ENCODE measurements at regions not wholly inside any gene's neighbourhood (a gene's known extent, or its start where the extent isn't known, plus 50 kb on each side); places are given as distances from the start of the nearest gene placed in this dataset.
A peak's percentile ranks its signal among the peaks of the same experiment; 100 is the strongest.

- H3K36me3 ChIP-seq = no peaks in the 10 kb centered on the region
- TF ChIP-seq POLR2AphosphoS5 (IDR thresholded peaks at IDR 0.05) (no peak), POLR2A (IDR thresholded peaks at IDR 0.05) (no peak), EP300 (IDR thresholded peaks at IDR 0.05) (no peak)
- no peaks in the 10 kb centered on the region for H3K4me1 ChIP-seq
- intact Hi-C loops (cut with DNase I; ENCODE audit: low total_unique reads) = no loop called here
- H3K27me3 ChIP-seq = no peaks in the 10 kb centered on the region
- peaks cover 0 to 5% (median 2%) of the 10 kb centered on the region in 4 donors for H3K9me3 ChIP-seq
- WGBS, 5 donors = 45 to 82% (median 63%) methylated on average over 2 to 5 of the region's 5 CpGs
- H3K27ac ChIP-seq = no peak overlapping the region
- DNase-seq = no peak
- no peak overlapping the region for H3K4me3 ChIP-seq
These were observed 506.0 kb upstream of the FMR1 start for GRCh38 chrX:147405764-147406163.

- Histone ChIP-seq H3K9me3 (peaks cover 0 to 5% (median under 1%) of the 10 kb centered on the region in 4 donors), H3K4me3 (no peak overlapping the region), H3K27ac (no peak overlapping the region), H3K36me3 (no peaks in the 10 kb centered on the region), H3K27me3 (no peaks in the 10 kb centered on the region), H3K4me1 (no peaks in the 10 kb centered on the region)
- WGBS, 5 donors = 74 to 91% (median 85%) methylated on average over 1 of the region's 1 CpG
- intact Hi-C loops (cut with DNase I; ENCODE audit: low total_unique reads) = no loop called here
- DNase-seq = no peak
- TF ChIP-seq, protein P1, sequence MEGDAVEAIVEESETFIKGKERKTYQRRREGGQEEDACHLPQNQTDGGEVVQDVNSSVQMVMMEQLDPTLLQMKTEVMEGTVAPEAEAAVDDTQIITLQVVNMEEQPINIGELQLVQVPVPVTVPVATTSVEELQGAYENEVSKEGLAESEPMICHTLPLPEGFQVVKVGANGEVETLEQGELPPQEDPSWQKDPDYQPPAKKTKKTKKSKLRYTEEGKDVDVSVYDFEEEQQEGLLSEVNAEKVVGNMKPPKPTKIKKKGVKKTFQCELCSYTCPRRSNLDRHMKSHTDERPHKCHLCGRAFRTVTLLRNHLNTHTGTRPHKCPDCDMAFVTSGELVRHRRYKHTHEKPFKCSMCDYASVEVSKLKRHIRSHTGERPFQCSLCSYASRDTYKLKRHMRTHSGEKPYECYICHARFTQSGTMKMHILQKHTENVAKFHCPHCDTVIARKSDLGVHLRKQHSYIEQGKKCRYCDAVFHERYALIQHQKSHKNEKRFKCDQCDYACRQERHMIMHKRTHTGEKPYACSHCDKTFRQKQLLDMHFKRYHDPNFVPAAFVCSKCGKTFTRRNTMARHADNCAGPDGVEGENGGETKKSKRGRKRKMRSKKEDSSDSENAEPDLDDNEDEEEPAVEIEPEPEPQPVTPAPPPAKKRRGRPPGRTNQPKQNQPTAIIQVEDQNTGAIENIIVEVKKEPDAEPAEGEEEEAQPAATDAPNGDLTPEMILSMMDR (IDR thresholded peaks at IDR 0.05) = no peak
- TF ChIP-seq POLR2AphosphoS5 (IDR thresholded peaks at IDR 0.05) (no peak), POLR2A (IDR thresholded peaks at IDR 0.05) (no peak), EP300 (IDR thresholded peaks at IDR 0.05) (no peak)
These were observed 508.7 kb upstream of the FMR1 start for GRCh38 chrX:147403040-147403439.

DNA sequence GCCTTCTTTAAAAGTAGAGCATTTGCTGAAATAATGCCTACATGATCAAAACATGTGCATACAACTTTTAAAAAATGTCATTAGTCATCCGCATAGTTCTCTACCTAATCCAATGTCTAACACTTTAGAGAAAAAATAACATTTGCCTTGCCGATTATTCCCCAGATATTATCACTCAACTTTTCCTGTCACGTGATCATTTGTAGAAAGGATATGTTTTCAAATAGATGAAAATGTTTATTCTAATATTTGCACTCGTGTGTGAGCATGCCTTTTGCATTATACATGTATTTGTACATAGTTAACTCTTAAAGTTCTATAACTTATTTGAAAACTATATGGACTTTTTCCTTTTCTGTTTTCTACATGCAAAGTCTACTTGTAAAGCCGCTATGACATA is 533.0 kb upstream of the FMR1 start:
- H3K9me3 ChIP-seq = no peaks in the 10 kb centered on the region
- no peak overlapping the region for H3K27ac ChIP-seq
- H3K36me3 ChIP-seq = no peaks in the 10 kb centered on the region
- intact Hi-C loops (cut with DNase I; ENCODE audit: low total_unique reads) = no loop called here
- H3K4me1 ChIP-seq = no peaks in the 10 kb centered on the region
- H3K27me3 ChIP-seq = no peaks in the 10 kb centered on the region
- TF ChIP-seq POLR2A (IDR thresholded peaks at IDR 0.05) = no peak
- no peak for TF ChIP-seq EP300 (IDR thresholded peaks at IDR 0.05)
- DNase-seq = no peak
- H3K4me3 ChIP-seq = no peak overlapping the region
- 34 to 46% (median 40%) methylated on average over 5 of the region's 5 CpGs for WGBS, 5 donors

DNA sequence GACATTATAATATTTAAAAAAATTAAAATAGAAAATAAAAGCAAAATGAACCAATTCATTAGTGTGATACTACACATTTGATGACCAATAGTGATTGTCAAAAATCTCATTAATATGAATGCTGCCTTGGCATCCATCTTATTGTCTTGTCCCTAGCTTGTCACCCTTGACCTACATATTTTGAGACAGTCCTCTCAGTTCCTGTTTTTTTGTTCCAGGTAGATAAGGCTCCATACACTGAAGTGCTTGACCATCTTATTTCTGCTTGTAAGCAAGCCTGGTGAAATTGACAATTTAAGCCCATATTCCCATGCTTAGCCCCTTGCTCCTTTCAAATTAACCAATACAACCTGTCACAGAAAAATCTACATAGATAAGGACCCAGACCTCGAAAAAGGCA is 534.0 kb upstream of the FMR1 start:
- DNase-seq = no peak
- Histone ChIP-seq H3K36me3 (no peaks in the 10 kb centered on the region), H3K4me1 (no peaks in the 10 kb centered on the region), H3K9me3 (no peaks in the 10 kb centered on the region), H3K27ac (no peak overlapping the region), H3K4me3 (no peak overlapping the region), H3K27me3 (no peaks in the 10 kb centered on the region)
- 8 to 40% (median 22%) methylated on average over 1 of the region's 1 CpG for WGBS, 5 donors
- intact Hi-C loops (cut with DNase I; ENCODE audit: low total_unique reads) = no loop called here
- TF ChIP-seq POLR2A (IDR thresholded peaks at IDR 0.05) (no peak), POLR2AphosphoS5 (IDR thresholded peaks at IDR 0.05) (no peak), EP300 (IDR thresholded peaks at IDR 0.05) (no peak)
- TF ChIP-seq, protein P1 (IDR thresholded peaks at IDR 0.05) = no peak

DNA sequence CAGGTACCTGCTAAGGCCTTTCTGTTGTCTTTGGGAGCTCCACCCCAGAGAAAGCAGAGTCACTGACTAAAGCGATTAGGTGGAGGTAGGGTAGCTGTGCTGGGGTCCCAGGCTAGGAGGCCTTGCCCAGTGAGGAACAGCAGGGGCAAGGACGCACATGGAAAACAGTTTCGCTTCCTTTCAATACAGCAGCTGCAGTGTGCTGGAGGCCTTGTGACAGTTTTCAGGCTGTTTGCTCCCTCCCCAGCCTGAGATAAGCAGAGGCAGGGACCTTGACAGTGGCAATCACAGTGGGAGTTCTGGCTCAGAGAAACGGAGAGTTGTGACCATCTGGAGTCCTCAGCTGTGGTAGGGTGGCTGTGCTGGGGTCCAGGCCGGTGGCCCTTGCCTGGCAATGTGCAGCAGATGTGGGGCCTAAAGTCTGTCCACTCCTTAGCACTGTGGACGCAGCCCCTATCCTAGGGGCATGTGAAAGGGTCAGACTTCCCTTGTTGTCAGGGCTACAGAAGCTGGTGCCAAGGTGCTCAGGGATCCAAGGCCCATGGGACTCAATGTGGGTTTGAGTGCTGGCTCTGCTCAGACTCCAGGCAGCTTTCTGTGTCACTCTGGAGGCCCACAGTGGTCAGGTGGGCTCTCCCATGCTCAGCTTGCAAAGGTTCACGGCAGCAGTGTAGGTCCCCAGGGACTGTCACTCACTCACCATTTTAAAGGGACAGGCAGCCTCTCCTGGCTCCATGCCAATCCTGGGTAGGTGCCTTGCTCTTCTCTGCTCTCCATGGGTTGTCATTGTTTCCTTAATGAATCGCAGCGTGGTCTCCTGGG is 534.9 kb upstream of the FMR1 start:
- H3K4me1 ChIP-seq = no peaks in the 10 kb centered on the region
- H3K36me3 ChIP-seq = no peaks in the 10 kb centered on the region
- intact Hi-C loops (cut with DNase I; ENCODE audit: low total_unique reads) = no loop called here
- no peaks in the 10 kb centered on the region for H3K27me3 ChIP-seq
- H3K4me3 ChIP-seq = no peak overlapping the region
- DNase-seq = peak in 1 of 2 donors; percentile 22
- no peaks in the 10 kb centered on the region for H3K9me3 ChIP-seq
- 47 to 72% (median 52%) methylated on average over 3 to 9 of the region's 9 CpGs for WGBS, 5 donors
- TF ChIP-seq POLR2AphosphoS5 (IDR thresholded peaks at IDR 0.05) (no peak), EP300 (IDR thresholded peaks at IDR 0.05) (no peak), POLR2A (IDR thresholded peaks at IDR 0.05) (no peak)
- TF ChIP-seq, protein P1 (IDR thresholded peaks at IDR 0.05) = no peak
- H3K27ac ChIP-seq = no peak overlapping the region

All from stomach (tissue), 8 donors.